ENCODE measurements at regions not wholly inside any gene's neighbourhood (a gene's known extent, or its start where the extent isn't known, plus 50 kb on each side); places are given as distances from the start of the nearest gene placed in this dataset.

DNA sequence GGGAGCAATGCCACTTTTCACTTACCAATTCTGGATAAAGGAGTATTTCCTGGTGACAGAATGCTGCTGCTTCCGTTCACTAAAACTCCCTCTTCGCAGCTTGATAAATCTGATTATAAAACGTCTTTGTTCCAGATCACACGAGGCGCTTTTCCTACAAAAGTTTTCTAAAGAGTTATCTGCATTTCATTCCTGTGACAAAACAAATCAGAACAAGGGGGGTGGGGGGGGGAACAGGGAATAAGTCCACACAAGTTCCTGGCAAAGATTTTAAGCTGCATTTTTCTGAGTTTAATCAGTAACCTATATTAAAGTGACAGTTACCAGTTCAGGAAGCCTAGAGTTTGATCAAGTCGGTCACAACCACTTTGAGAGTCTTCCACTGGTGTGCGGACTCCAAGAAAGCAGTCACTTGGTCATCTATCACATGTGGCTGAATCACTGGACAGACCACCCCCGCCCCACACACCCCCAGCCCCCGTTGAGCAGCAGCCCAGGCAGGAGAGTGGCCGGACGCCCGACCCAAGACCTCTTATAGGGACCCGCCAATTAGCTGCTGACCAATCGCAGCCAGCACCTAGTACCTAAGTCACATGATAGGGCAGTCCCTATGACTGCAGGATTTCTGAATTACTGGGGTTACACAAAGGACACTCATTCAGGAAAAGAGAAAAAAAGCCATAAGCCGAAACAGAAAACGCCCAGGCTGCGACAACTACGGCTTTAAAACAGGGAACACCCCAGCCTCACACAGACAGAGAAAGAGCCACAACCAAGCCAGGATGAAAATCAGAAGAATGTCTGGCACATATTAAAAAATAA, 569.3 kb upstream of the DIPK2B start:
- peak; percentile 92 for DNase-seq

DNA sequence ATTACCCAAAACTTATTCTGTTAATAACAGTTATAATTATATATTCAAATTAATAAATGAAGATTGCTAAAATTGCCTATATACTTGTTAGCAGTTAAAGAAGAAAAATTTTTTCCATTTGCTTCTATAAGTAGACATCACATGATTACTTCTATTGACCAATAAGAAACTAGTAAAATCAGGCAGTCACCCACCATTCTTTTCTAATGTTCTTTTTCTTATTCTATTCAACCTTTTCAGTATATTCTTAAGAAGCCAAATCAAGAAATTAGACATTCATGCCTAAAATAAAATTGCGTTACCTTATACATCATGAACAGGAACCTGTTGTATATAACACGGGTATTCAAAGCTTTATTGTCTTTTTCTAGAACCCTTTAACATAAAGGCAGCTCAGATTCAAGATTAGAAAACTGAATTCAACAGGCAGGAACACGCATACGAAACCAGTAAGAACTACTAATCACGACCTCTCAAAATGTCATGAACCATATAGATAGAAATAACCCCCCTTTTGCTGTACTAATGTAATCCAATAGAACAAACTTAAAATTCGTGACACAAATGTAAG, 568.1 kb upstream of the DIPK2B start:
- DNase-seq, result no peak

DNA sequence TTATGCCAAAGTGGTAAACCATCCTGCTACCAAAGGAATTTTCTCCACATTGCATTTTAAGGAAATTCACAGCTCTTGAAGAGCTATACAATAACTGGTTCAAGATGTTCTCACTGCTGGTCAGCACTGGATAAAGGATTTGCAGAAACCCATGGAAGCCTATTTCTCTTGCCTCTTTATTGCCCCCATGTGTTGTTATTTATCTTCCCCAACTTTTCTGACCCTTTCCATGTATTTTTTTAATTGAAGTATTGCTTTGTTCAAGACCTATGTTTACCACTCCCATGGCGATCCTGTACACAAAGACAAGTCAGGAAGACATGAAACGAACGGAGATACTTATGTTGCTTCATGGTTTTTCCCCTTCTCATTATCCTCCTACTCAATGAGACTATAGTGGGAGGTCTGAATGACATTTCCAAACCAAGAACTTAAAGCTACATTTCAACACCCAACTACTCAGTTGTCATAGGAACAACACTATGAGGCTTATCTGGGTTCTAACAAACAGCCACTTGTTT, 566.4 kb upstream of the DIPK2B start:
- peak; percentile 55 for DNase-seq

DNA sequence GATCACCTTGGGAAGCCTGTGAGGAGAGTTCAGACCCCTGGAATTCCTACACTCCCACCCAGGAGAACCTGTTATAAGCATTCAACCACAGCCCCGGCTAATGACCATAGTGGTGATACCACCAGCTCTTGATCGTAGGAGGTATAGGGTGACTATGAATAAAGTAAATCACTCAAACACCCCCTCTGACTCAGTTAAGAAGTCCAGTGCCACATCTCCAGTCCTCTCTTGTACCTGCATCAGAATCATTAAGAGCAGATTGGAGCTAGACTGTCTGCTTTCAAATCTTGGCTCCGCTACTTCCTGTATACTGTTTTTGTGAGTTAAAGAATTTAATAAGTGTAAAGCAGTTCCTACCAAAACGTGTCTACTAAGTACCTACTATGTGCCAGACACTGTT, 565.1 kb upstream of the DIPK2B start:
- DNase-seq, result no peak

DNA sequence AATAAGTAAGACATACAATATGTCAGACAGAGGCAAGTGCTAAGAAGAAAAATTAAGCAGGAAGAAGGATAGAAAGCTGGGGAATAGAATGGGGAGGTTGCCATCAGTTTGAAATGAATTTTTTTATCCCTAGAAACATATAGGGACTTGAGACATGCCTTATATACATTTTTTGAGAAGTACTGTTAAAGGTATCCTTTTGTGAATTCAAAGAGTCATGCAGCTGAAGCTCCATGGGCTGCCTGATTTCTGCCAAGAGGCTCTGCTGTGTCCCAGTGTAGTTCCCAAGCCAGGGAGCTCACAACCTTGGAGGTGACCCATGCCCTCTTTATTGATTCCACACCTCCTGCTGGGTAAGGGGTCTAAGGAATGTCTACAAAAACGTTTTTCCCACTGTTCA, 564.6 kb upstream of the DIPK2B start:
- DNase-seq, result no peak

DNA sequence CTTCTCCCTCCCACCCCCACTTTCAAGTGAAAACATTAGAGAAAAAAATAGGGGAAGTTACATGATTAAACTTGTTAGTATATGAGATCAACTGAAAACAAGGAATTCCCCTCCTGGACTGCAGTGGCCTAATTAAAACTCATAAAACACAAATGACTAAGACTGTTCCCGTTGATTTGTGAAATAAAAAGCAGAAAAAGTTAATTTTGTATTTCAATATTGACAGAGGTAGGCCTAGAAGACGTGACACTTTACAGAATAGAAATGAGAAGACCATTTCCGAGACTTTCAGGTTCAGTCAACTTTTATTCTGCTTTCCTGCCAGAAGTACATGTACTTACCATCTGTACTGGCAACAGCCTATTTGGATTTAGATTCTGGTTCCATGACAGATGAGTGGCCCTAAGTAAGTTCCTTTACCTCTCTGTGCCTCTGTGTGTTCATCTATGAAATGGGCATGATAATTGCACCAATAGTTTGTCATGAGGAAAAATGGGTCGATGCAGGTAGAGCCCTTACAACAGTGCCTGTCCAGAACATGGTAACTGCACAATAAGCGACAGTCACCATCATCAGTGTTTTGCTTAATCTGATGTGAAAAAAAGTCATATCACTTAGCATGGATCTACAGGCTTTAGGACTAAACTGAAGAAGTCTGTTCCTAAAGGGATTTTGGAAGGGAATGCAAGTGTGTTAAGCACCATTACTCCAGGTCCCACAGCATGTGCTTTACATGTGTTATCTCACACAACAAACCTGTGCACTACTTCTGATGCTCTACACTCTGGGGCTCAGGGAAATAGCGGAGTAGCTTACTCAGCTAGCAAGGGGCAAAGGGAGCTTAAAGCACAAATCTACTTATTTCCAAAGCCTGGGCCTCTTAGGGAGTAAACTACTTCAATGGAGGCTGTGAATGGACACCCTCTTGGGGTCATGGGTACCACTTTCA, 562.3 kb upstream of the DIPK2B start:
- no peak for DNase-seq

DNA sequence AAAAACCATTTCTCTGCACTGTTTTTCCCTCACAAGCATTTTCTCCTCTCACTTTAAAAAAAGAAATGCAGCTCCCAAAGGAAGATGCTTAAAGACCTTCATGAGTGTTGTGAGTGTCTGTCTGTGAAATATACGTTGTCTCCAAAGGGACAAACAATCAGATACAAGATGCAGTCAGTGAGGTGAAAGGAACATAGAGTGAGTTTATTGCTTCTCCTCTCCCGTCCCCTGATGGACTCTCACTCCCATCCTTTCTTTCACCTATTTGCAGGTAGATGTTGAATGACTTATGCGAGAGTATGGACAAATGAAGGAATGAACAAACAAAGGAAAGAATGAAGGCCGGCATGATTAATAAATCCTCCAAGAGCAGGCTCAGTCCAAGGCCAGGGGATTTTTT, 561.2 kb upstream of the DIPK2B start:
- DNase-seq, result peak; percentile 18

DNA sequence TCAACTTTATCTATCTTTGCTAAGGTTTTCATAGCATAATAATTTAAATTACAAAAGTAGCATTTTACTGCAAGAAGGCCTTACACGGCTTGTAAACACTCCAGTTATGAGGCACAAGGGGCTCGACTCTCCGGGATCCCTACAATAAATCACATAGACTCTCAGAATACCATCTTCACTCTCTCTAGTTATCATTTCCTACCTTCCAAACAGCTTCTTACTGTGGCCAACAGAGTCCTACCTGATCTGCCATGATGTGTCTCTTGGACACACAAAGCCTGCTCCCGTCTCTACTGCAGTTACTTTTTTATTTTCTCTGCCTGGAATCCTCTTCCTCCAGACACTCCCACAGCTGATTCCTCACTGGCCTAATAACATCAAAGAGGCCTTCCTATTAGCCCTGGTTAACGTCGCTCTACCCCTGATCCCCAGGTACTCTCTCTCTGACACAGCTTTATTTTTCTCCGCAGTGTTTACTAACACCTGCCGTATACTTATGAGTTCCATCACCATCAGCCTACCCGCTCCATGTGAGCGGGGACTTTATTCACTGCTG, 559.6 kb upstream of the DIPK2B start:
- peak; percentile 12 for DNase-seq

DNA sequence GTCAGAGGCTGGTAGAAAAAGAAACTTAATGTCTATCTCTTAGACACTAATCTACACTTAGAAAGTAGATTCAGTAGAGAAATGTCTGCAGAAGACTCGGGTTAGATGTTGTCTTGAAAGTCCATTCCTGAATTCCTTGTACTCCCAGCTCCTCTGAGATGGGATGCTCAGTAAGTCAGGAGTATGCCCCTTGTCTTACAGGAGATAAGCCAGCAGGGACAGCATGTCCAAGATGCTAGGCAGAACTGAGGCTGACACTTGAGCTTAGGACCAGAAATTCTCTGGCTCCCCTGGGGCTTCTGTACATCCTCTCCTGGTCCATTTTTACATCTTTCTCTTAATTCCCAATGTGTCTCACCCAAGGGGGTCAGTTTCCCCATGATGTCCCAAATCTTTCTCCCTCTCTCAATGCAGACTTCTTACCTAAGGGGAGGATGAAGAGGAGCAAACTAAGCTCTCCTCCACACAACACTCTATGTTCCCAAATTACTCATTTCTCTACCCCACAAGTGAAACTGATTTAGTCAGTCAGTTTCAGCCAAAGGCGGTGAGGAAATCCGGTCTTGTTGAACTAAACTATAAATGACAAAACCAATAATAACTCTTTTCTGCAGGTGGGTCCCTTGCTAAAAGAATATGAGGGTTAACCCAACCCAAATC, 558.2 kb upstream of the DIPK2B start:
- peak; percentile 47 for DNase-seq

DNA sequence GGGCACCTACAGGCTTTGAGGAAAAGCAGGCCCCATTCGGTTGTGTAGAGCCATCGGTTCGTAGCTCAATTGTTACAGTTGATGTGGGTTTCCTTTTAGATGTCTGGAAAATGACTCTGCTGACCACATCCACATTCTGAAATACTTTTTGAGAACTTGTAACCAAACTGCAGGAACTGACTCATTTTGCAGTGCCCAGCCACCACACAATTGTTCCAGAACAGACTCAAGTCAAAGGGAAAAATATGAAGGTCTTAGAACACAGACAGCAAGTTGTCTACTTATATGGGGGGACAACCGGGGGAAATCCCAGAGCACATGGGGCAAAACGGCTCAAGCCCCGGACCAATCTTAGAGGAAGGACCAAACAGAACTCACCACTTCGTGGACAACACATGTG, 557.6 kb upstream of the DIPK2B start:
- DNase-seq, result peak; percentile 86

DNA sequence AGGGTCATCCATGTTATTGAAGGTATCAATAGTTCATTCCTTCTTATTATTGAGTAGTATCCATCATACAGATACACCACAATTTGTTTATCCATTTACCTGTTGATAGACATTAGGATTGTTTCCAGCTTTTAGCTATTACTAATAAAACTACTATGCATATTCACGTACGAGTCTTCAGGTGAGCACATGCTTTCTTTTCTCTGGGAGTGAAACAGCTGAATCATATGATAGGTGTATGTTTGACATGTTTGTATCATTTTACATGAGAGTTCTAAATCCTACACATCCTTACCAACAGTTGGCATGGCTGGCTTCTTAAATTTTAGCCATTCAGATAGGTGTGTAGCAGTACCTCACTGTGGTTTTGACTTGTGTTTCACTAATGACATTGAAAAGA, 556.6 kb upstream of the DIPK2B start:
- no peak for DNase-seq

DNA sequence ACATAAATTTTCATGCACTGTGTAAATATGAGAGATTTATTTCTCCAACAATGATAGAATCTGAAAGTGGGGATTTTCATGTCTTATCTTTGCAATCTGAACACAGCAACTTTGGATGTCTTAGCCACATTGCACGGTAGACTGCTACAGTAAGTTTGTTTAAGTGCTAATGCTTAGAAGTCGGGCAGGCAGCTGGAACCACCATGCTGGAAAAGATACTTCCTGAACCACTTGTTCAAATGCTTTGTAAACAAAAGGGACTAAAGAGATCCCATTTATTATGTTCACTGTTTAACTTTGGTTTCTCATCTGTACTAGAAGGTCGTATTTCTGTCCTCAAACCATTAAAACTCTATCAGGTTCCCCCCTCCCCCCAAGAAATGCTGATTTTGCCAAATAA, 555.9 kb upstream of the DIPK2B start:
- peak; percentile 32 for DNase-seq

DNA sequence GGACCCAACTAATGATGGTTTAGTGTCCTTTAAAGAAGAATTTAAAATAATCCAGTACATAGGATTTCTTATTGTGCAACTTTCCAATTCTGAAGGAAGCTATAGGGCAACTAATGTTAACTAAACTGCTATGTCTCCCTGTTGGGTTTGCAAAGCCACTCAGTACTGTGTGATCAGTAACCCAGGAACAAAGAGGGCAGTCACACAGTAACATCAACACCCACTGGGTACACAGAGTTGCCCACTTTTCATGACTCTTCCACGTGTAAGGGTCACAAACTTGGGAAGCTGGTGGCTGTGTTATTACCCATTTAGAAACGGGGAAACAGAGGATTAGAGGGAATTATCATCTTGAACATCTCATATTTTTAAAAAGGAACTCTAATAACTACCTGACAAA, 555.0 kb upstream of the DIPK2B start:
- no peak for DNase-seq

DNA sequence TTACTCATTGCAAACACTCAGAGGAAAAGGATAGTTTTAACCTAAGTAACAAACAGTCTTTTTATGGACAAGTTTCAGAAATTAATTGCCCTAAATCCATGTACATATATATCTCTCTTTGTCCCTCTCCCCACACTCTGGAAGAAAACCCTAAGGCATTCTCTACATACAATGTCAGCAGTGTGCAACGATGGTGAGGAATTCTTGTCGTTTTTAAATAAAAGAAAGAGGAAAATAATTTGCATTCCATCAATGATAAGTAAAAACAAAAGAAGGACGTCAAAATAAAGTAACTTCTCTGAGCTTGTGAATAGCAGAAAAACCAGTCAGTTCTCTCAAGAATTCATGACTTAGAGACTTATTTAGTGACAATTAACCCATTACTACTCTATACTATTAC, 550.5 kb upstream of the DIPK2B start:
- DNase-seq, result peak; percentile 7

DNA sequence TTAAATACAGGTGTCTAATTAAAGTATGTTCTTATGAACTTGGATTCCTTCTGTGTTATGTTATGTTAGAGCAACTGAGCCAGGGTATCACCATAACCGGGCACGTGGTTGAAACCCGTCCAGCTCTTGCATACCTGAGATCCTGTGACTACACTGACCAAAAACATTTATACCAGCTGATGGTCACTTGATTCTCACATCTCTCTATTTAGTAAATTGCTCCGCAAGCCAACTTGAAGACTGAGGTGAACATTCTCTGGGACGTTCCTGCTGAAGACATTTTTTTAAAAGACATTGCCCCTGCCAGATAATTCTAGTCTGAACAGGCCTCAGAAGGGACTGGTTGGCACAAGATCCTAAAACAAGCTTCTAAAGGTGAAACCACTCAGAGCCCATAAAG, 550.0 kb upstream of the DIPK2B start:
- DNase-seq, result peak; percentile 13

DNA sequence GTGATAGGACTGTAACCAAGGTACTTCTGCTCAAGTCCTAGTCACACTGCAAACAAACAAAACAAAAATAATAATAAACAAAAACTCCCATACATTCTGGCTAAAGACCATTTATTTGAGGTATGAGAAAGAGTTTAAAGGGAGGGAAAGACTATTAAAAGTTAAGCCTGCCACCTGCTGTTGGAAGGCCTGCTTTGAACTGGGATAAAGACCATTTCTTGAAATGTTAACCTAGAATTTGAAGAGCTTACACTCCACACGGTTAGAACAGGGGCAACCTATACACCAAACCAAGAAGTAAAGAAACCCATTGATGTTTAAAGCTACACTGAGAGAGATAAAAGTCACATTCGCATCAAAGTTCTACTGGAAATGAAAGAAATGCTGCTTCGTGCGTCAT, 548.7 kb upstream of the DIPK2B start:
- DNase-seq, result peak; percentile 51

DNA sequence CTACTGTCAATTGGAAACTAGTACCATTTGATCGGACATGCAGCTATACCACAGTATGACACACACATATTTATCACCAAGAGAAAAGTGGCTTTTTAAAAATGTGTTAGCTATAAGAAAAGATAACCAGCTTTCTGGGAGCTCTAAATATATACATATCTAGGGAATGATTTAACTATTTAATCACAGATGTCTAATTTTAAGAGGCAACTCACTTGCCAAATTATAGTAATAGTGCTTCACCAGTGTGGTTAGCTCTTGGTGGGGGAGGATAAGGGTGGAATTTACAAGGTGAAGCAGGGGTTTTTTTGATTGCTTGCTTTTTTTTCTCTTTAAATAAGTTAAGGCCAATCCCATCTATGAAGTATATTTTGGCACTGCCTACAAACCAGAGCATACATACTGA, 547.7 kb upstream of the DIPK2B start:
- DNase-seq, result no peak

DNA sequence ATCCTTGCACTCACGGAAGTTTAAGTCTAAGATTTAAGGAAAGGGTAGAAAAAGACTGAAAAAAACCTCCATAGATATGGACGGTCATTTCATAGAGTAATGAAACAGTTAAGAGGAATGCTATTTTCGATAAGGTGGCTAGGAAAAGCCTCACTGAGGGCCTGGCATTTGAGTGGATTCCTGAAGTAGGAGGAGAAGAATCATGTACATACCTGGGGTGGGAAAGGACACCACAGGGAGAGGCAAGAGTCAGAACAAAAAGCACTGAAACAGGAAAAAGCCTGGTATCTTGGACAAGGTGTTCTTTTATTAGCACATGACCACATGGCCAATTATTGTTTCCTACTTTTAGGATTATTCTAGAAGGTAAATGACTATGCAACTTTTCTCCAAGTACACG, 547.2 kb upstream of the DIPK2B start:
- no peak for DNase-seq

DNA sequence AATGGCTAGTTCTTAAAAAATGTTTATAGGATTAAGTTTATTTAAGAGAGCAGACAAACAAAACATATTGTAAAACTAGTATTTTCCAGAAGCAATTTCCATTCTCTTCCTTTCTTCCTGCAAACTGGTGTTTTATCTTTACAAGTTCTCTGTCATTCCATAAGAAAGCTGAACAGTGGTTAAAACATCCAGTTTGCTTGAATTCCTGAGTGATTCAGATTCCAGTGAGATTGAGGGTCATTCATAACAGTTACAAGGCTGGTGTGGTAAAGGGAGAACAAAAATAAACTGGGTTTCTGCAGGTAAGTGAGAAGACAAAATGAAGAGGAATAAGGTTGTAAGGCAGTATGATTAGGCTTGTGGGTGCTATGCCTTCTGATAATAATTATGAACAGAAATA, 544.8 kb upstream of the DIPK2B start:
- no peak for DNase-seq

DNA sequence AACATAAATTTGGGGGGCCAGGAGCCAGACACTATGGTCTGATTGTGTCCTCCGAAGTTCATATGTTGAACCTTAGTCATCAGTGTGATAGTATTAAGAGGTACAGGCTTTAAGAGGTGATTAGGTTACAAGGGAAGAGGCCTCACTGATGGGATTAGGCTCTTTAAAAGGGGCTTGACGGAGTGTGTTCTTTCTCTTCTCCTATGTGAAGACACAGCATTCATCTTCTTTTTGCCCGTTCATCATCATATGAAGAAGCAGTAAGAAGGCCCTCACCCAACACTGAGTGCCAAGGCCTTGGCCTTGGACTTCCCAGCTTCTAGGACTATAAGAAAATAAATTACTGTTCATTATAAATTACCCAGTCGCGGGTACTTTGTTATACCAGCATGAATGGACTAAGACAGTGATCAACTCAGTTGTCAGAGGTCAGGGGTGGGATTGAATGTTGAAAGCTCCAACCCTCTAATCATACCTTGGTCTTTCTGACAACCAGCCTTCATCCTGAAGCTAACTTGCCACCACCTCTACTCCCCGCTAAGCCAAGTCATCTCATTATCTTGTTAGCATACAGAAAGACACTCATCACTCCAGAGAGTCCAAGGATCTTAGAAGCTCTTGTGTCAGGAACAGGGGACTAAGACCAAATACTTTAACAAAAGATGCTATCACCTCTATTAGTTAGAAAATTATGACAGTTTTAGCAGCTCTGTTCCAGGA, 543.4 kb upstream of the DIPK2B start:
- DNase-seq, result peak; percentile 40

DNA sequence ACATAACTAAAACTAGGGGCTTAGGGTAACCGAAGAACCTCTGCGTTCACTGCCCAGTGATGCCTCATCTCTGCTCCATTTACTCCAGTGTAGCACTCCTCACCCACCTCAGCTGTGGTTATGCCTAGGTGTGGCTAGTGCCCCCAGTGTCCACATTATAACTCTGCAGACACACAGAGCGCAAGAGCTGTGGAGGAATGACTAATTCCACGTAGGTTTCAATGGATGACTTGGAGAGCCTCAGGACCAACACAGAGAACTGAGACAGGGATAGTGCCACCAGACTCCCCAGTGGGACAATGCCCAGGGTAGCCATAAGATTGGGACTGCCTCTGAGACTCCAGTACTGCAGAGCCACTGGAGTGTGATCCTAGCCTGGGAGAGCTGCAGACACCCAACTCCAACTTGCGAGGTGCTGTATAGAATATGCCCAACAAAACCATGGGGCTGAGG, 542.4 kb upstream of the DIPK2B start:
- DNase-seq, result peak; percentile 76

DNA sequence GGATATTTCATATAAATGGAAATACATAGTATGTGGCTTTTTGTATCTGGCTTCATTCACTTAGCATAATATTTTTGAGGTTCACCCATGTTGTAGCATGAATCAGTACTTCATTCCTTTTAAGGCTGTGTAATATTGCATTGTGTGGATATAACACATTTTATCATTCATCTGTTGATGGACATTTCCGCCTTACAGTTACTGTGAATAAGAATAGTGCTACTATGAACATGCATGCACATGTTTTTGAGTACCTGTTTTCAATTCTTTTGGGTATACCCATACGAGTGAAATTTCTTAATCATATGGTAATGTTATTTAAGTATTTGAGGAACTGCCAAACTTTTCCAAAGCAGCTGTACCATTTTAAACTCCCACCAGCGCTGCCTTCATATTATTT, 539.6 kb upstream of the DIPK2B start:
- DNase-seq, result no peak

All from dermis blood vessel endothelial cell (primary cell).